Spinal cord (tissue), 9 donors: ENCODE measurements at regions not wholly inside any gene's neighbourhood (a gene's known extent, or its start where the extent isn't known, plus 50 kb on each side); places are given as distances from the start of the nearest gene placed in this dataset.
"Not testable (repeated sequence)": the region's sequence is repeated elsewhere in the genome, so short reads cannot be mapped to it uniquely, and the experiment has no call there.

Experiments used
- DNase-seq, 6 donors: peaks; one replicate each; pipeline versions ENCODE4 v3.0.0 to v3.0.0-alpha.2; 2013 to 2015; ENCODE audit warnings: low spot score in 6 of 6, low read depth in 4 of 6
- H3K27ac ChIP-seq: one replicate; pipeline ENCODE4 v1.5.1; 2013; ENCODE audit warnings: low read depth, low read length, control low read depth
- H3K27me3 ChIP-seq: one replicate; pipeline ENCODE4 v1.6.1; 2013; ENCODE audit warnings: low read length; ENCODE audit not compliant: control insufficient read depth, insufficient read depth
- H3K36me3 ChIP-seq: one replicate; pipeline ENCODE4 v1.6.1; 2013; ENCODE audit warnings: low read length; ENCODE audit not compliant: control insufficient read depth, insufficient read depth
- H3K4me1 ChIP-seq: one replicate; pipeline ENCODE4 v1.6.1; 2013; ENCODE audit warnings: low read length; ENCODE audit not compliant: control insufficient read depth, insufficient read depth
- H3K4me3 ChIP-seq: one replicate; pipeline ENCODE4 v1.5.1; 2013; ENCODE audit warnings: low read depth, low read length, control low read depth
- H3K9me3 ChIP-seq: one replicate; pipeline ENCODE4 v1.6.1; 2013; ENCODE audit warnings: low read length; ENCODE audit not compliant: control insufficient read depth, insufficient read depth
- WGBS: methylation state at CpG from one replicate; pipeline ENCODE4 v1.1.5; 2013; ENCODE audit warnings: missing lambda C conversion rate; ENCODE audit not compliant: insufficient coverage; 5-methylcytosine and 5-hydroxymethylcytosine counted together
- donor health status: healthy.

DNA sequence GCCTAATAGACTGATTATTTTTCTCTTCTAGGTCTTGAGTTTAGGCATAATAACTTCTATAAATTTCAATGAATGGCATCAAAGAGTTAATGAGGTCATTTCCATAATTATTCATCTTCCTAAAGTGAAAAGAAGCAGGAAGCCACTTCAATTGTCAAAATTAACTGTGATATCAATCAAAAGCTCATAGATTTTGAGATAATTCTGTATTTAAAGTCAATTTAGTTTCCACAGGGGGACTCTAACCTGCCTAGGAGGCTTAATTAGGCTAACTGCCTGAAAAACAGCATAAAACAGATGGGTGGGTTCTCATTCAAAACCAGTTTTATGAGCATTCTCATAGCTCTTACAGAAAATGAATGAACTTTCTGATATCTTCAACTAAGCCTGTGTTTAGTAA is 177.8 kb downstream of the OTOL1 start:
- Histone ChIP-seq H3K4me3 (no peak overlapping the region), H3K27me3 (no peaks in the 10 kb centered on the region), H3K4me1 (peaks cover 3% of the 10 kb centered on the region), H3K9me3 (no peaks in the 10 kb centered on the region), H3K36me3 (no peaks in the 10 kb centered on the region), H3K27ac (no peak overlapping the region)
- DNase-seq, result peak in 1 of 6 donors; percentile 82

DNA sequence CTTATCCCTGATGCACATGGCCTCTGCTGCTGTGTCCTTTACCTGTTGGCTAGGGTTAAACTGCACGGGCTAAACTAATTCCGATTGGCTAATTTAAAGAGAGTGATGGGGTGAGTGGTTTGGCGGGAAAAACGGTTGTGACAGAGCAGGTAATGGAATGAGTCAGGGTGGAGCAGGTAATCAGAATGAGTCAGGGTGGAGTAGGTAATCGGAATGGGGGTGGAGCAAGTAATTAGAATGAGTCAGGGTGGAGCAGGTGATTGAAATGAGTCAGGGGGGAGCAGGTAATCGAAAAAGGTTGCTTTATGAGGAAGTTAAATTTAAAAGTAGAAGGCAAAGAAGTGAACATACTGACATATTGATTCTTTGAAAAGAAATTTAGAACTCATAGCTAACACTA is 185.2 kb downstream of the OTOL1 start:
- DNase-seq, H3K4me1 ChIP-seq, H3K36me3 ChIP-seq, H3K9me3 ChIP-seq, H3K27me3 ChIP-seq, H3K4me3 ChIP-seq, H3K27ac ChIP-seq: not testable (repeated sequence)
- 100% methylated on average over 5 of the region's 6 CpGs for WGBS

DNA sequence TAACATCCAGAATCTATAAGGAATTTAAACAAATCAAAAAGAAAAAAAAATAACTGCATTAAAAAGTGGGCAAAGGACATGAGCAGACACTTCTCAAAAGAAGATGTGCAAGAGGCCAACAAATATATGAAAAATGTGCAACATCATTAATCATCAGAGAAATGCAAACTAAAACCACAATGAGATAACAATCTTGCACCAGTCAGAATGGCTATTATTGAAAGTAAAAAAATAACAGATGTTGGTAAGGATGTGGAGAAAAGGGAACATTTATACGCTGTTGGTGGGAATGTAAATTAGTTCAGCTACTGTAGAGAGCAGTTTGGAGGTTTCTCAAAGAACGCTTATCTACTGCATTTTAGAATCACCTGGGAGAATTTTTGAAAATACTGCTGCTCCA is 186.1 kb downstream of the OTOL1 start:
- WGBS, result 94% methylated on average over 2 of the region's 2 CpGs
- no peak for DNase-seq
- H3K4me3 ChIP-seq, result no peak overlapping the region
- no peak overlapping the region for H3K27ac ChIP-seq
- H3K4me1 ChIP-seq, result no peaks in the 10 kb centered on the region
- no peaks in the 10 kb centered on the region for H3K9me3 ChIP-seq
- no peaks in the 10 kb centered on the region for H3K36me3 ChIP-seq
- H3K27me3 ChIP-seq, result no peaks in the 10 kb centered on the region

DNA sequence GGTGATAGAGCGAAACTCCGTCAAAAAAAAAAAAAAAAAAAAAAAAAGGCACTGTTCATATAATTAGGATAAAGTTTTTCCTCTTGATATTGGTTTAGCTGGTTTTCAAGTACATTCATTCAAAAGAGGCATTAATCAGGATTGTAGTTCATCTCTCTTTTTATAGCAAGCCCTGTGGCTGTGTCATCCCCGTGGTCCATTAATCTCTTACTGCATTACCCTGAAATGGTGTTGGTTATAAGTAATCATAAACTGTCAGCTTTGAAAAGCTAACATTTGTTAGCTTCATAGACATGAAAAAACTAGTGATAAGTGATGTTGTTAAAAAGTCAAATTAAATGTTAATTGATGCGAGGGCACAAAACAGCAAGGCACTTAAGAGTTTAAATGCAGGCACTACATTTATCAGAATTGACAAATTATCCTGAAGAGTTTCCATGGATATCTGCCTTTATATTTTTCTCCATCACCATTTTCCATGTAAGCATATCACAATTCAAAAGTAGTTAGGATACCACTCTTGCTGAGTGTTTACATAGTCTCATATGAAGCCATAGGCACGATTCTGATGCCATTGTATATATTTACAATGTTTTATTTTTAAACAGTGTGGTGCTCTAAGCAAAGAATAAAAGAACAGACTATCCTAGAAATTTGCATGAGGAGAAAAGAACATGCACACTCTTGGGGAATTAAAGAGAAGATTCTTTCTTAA is 193.1 kb downstream of the OTOL1 start:
- Histone ChIP-seq H3K27me3 (no peaks in the 10 kb centered on the region), H3K4me3 (no peak overlapping the region), H3K9me3 (no peaks in the 10 kb centered on the region), H3K4me1 (no peaks in the 10 kb centered on the region), H3K27ac (no peak overlapping the region), H3K36me3 (no peaks in the 10 kb centered on the region)
- WGBS, result no CpG with 5 or more reads among the region's 5 CpGs
- DNase-seq, result peak in 1 of 6 donors; percentile 45

DNA sequence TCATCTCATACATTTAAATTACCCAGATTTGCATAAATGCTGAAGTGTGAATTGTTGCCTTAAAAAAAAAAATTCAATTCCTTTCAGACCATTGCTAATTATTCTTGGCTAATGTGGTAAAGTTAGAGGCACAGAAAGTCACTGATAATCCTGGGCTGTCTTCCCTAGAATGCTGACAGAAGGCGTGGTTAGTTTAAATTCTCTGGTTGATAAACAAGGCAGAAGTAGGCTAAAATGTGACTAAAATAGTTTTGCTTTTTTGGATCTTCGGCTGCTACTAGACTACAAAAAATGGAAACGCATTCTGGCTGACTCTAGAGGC is 193.7 kb downstream of the OTOL1 start:
- no peak overlapping the region for H3K4me3 ChIP-seq
- no peaks in the 10 kb centered on the region for H3K27me3 ChIP-seq
- H3K9me3 ChIP-seq, result no peaks in the 10 kb centered on the region
- no peak overlapping the region for H3K27ac ChIP-seq
- H3K36me3 ChIP-seq, result no peaks in the 10 kb centered on the region
- peak in 2 of 6 donors; percentile 78 to 88 for DNase-seq
- H3K4me1 ChIP-seq, result no peaks in the 10 kb centered on the region
- 31% methylated on average over 2 of the region's 3 CpGs for WGBS

DNA sequence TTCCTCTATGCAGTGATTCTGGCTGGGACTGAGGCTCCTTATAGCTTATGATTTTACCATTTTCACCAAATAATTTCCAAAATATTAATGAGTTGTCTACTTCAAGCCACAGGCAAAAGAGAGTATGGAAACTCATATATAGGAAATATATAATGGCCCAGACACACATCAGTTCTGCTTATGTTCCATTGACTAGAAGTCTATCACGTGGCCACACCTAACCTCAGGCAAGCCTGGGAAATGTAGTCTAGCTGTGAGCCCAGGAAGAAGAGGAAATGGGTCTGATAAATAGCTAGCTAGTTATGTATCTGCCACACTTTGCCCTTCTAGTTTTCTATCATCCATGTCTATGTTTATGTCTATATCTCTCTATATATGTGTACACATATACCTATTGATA is 195.1 kb downstream of the OTOL1 start:
- Histone ChIP-seq H3K4me3 (no peak overlapping the region), H3K27me3 (no peaks in the 10 kb centered on the region), H3K9me3 (no peaks in the 10 kb centered on the region), H3K4me1 (no peaks in the 10 kb centered on the region), H3K27ac (no peak overlapping the region), H3K36me3 (no peaks in the 10 kb centered on the region)
- no peak for DNase-seq
- WGBS, result no CpG with 5 or more reads among the region's 1 CpG

DNA sequence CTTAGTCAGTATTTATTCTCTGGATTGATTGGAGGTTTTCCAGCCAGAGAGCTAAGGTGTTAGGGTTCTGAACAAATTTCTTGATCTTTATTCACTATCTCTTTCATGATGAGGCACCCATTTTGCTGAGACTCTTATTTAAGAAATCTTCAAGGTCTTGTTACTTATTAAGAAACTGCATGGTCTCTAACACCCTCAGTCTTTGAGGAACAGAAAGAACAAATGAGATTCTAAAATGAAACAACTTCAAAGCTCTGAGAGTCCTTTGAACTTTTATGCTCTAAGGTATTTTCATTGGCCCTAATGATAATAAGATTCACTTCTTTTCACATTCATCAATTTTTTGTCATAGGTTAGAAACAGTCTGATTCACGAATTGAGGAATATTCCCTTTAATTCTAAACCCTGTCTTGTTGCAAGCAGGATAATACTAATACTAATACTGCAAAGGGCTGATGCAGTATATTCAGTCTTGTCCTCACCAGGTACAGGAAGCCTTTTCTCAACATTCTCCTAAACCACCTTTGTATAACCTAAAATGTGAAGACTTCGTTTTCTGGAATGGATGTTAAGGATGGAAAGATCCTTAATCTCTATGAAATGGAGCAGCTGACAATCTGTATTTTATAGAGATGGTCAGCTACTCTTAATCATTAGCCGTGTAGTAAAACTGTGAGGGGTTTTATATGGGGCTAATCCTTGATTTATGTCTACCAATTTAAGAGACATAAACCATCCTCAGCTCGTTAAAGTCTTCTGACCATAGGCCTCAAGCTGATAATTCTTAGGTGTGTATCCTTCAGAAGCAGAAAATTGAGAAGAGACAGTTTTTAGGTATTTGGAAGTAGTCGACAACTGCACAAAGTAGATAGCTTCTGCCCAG is 198.3 kb downstream of the OTOL1 start:
- no peak overlapping the region for H3K4me3 ChIP-seq
- no peak overlapping the region for H3K27ac ChIP-seq
- H3K4me1 ChIP-seq, result no peaks in the 10 kb centered on the region
- no peaks in the 10 kb centered on the region for H3K36me3 ChIP-seq
- DNase-seq, result no peak
- WGBS, result no CpG with 5 or more reads among the region's 5 CpGs
- H3K9me3 ChIP-seq, result no peaks in the 10 kb centered on the region
- H3K27me3 ChIP-seq, result no peaks in the 10 kb centered on the region

DNA sequence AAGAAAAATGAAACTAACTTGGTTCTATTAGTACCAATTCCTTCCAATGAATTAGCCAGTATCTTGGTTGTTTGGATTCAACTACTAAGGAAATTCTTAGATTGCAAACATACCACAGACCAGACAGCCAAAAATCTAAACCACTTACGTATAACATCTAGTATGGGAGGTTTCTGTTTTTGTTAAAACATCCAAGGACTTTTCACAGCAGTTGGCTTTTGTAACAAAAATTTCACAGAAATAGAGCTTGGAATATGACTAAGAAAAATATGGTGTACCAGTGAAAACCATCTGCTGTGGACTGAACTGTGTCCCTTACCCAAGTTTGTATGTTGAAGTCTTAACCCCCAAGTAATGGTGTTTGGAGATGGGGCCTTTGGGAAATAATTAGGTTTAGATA is 199.2 kb downstream of the OTOL1 start:
- H3K9me3 ChIP-seq, result no peaks in the 10 kb centered on the region
- WGBS, result no CpG with 5 or more reads among the region's 1 CpG
- no peak overlapping the region for H3K27ac ChIP-seq
- no peaks in the 10 kb centered on the region for H3K27me3 ChIP-seq
- H3K4me3 ChIP-seq, result no peak overlapping the region
- DNase-seq, result peak in 1 of 6 donors; percentile 41
- H3K4me1 ChIP-seq, result no peaks in the 10 kb centered on the region
- no peaks in the 10 kb centered on the region for H3K36me3 ChIP-seq

DNA sequence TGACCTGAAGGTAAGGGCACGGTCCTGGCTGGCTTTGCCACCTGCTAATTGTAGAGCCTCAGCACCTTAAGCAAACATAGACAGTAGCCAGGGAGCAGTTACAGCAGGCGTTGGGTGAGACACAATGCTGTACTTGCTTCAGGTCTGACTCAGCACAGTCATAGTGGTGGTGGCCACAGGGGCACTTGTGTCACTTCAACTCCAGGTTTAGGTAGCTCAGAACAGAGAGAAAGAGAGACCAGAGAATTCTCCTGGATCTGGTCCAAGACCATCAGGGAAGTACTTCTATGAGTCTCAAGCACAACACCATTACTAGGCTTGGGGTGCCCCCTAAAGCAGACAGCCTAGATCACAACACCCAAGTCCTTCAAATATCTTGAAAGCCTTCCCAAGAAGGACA is 204.4 kb downstream of the OTOL1 start:
- no peak overlapping the region for H3K4me3 ChIP-seq
- 100% methylated on average over 2 of the region's 2 CpGs for WGBS
- H3K27ac ChIP-seq, result no peak overlapping the region
- DNase-seq, result peak in 1 of 6 donors; percentile 8
- no peaks in the 10 kb centered on the region for H3K4me1 ChIP-seq
- no peaks in the 10 kb centered on the region for H3K36me3 ChIP-seq
- no peaks in the 10 kb centered on the region for H3K9me3 ChIP-seq
- H3K27me3 ChIP-seq, result no peaks in the 10 kb centered on the region

DNA sequence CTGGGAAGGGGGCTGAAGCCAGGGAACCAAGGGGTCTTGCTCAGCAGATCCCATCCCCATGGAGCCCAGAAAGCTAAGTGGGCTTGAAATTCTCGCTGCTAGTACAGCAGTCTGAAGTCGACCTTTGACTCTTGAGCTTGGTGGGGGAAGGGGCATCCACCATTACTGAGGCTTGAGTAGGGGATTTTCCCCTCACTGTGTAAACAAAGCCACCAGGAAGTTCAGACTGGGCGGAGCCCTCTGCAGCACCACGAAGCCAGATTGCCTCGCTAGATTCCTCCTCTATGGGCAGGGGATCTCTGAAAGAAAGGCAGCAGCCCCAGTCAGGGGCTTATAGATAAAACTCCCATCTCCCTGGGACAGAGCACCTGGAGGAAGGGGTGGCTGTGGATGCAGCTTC is 210.6 kb downstream of the OTOL1 start:
- not testable (repeated sequence) for H3K4me1 ChIP-seq, H3K27me3 ChIP-seq, H3K4me3 ChIP-seq, H3K27ac ChIP-seq, H3K9me3 ChIP-seq, DNase-seq, H3K36me3 ChIP-seq
- 75% methylated on average over 2 of the region's 5 CpGs for WGBS
